HG02943 (cell line): ENCODE measurements at regions not wholly inside any gene's neighbourhood (a gene's known extent, or its start where the extent isn't known, plus 50 kb on each side); places are given as distances from the start of the nearest gene placed in this dataset.
"Not testable (repeated sequence)": the region's sequence is repeated elsewhere in the genome, so short reads cannot be mapped to it uniquely, and the experiment has no call there.

Experiments used
- ATAC-seq: cut with Tn5 transposase; IDR thresholded peaks from one replicate; pipeline ENCODE4 v1.9.1; 2021; ENCODE audit warnings: mild to moderate bottlenecking, low read depth, moderate library complexity; ENCODE audit not compliant: unreplicated experiment

DNA sequence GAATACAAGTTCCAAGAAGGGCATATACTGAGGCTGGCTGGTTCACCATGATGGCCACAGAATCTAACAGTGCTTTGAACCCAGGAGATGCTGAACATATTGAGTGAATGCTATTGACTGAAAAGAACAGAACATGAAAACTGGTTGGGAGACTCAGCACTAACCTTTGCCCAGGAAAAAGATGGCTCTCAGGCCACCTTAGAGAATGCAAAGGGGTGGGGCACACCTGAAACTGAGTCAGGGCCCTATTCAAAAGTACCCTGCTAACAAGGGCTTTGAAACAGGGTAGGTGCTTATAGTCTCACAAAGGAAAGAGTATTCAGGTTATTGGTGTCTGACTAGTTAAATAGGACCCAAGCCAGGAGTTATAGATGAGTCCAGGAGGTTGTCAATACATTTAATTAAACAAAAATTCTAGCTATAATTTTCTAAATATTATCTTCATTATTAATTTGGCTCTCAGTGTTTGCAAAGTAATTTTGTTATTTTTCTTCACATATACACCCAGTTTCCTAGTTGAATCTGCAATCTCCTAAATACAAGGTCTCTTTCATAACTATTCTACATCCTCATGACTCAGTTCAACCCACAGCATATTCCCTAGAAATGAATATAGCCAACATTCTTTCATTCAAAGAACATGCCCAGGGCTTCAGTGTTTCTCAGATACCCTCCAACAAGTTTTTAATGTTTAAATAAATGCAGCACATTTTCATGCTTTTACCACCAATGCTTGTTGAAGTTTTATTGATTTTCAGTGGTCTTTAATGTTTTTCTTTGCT lies 144.2 kb upstream of the RAPGEF2 start:
- ATAC-seq, result no peak

GRCh38 chr4:158962393-158962792 lies 140.5 kb upstream of the RAPGEF2 start:
- no peak for ATAC-seq

- ATAC-seq, result not testable (repeated sequence)
Observed at GRCh38 chr4:158963282-158963681, 139.6 kb upstream of the RAPGEF2 start.

- no peak for ATAC-seq
Observed at GRCh38 chr4:158964114-158964727, 138.7 kb upstream of the RAPGEF2 start.

GRCh38 chr4:158964728-158965124 lies 138.2 kb upstream of the RAPGEF2 start:
- no peak for ATAC-seq

GRCh38 chr4:158965226-158965625 lies 137.7 kb upstream of the RAPGEF2 start:
- no peak for ATAC-seq

DNA sequence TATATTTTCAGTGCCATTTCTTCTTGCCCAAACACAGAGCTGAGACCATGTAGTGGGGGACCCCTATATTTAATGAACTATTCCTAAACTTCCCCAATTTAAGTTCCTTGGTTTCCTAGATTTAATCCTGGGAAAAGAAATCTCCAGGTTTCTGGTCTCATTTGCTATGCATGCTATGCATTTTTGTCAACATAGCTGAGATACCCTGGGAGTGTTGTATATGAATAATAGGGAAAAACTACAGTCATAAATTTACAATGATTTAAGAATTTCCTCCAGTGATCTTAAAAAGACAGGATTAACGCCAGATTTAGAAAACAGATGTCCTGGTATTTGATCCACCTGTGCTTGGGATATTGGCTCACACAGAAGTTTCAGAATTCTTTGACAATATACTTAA lies 136.8 kb upstream of the RAPGEF2 start:
- ATAC-seq, result no peak

DNA sequence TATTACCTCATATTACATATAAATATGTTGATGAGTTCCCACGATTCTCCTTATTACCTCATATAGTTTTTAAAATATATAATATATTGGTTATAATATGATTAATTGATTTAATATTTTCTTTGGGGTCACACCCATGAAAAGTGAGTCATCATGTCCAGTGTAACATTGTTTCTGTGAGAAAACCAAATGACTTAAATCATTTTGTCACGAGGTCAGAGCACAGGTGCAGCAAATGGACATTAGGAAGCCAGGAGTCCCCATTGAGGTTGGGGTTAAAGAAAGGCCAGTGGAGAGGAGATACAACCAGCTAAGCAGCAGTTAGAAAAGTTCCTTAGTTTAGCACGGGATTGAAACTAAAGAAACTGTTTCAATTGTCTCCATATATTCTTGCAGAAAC lies 133.9 kb upstream of the RAPGEF2 start:
- no peak for ATAC-seq

GRCh38 chr4:158970812-158971211 lies 132.1 kb upstream of the RAPGEF2 start:
- ATAC-seq, result no peak

DNA sequence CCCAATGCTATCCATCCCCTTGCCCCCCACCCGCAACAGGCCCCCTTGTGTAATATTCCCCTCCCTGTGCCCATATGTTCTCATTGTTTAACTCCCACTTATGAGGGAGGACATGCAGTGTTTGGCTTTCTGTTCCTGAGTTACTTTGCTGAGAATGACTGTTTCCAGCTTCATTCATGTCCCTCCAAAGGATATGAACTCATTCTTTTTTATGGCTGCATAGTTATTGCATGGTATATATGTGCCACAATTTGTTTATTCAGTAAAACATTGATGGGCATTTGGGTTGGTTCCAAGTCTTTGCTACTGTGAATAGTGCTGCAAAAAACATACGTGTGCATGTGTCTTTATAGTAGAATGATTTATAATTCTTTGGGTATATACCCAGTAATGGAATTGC lies 128.4 kb upstream of the RAPGEF2 start:
- not testable (repeated sequence) for ATAC-seq

GRCh38 chr4:158980711-158981110 lies 122.2 kb upstream of the RAPGEF2 start:
- not testable (repeated sequence) for ATAC-seq

GRCh38 chr4:158991534-158992155 lies 111.2 kb upstream of the RAPGEF2 start:
- no peak for ATAC-seq

GRCh38 chr4:158993891-158994290 lies 109.0 kb upstream of the RAPGEF2 start:
- no peak for ATAC-seq

DNA sequence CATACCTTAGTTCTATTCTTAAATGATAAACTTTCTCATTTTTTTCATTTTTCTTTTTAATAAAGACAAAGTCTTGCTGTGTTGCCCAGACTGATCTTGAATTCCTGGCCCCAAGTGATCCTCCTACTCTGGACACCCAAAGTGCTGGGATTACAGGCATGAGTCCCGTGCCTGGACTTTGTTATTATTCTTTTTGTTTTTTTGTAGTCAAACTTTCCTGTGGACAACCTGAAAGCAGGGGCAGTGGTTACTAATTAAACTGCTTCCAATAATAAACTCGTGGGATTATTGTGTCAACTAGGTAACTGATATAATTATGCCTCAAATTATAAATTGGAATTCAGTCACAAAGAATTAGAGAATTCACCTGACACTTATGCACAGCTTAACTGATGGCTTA lies 107.8 kb upstream of the RAPGEF2 start:
- no peak for ATAC-seq

DNA sequence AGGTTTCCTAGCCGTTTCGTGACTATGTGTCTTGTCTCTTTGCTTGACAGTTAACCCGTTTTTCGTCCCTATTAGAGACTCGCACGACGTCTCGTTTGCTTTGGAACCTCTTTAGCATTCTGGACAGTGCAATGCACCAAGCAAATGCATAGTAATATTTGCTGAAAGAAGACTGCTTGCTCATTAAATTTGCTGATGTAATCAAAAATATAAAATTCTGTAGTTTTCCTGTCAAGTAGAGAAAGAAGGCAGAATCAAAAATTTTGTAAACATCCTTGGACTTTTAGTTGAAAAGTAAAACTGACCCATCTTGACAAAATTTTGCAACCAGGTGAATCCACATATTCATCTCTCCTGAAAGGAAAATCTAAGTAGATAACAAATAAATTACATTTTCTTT lies 106.9 kb upstream of the RAPGEF2 start:
- ATAC-seq, result no peak

- ATAC-seq, result no peak
Observed at GRCh38 chr4:158996669-158997074, 106.2 kb upstream of the RAPGEF2 start.

DNA sequence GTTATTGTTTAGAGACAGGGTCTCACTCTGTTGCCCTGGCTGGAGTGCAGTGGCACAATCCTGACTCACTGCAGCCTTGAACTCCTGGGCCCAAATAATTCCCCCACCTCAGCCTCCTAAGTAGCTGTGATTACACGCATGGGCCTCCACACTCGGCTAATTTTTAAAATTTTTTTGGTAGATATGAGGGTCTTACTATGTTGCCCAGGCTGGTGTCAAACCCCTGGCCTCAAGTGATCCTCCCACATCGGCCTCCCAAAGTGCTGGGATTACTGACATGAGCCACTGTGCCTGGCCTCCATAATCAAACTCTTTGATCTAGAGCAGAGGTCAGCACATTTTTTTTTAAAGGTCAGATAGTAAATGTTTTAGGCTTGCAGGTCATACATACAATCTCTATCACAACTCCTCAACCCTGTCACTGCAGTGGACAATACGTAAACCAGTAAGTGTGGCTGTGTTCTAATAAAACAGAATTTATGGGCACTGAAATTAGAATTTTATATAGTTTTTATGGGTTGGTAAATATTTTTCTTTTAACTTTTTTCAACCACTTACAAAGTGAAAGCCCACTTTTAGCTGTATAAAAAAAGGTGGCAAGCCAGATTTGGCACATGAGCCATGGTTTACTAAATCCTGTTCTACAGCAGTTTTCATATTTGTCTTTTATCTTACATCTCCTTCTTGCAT lies 105.1 kb upstream of the RAPGEF2 start:
- no peak for ATAC-seq

- no peak for ATAC-seq
Observed at GRCh38 chr4:158998624-158999023, 104.3 kb upstream of the RAPGEF2 start.

DNA sequence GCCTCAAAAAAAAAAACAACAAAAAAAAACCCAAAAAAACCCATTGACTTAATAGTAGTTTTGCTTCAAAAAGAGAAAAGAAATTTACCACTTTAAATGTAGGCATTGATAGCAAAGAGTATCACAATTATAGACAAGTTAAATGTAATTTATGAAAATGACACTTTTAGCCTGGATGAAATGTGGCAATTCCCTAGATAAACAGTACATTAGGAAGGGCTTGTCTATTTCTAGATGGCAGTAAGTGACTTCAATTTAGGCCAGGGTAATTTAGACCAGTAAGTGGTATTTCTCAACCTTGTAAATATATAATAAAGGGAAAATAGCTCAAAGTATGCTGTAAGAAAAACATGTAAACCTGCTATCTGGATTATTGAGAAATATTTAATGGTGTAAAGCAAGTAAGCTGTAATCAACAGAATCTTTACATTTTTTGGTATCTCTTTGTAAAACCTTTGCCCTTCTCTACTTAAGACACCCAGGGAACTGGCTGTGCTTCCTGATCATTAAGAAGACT lies 103.7 kb upstream of the RAPGEF2 start:
- no peak for ATAC-seq

DNA sequence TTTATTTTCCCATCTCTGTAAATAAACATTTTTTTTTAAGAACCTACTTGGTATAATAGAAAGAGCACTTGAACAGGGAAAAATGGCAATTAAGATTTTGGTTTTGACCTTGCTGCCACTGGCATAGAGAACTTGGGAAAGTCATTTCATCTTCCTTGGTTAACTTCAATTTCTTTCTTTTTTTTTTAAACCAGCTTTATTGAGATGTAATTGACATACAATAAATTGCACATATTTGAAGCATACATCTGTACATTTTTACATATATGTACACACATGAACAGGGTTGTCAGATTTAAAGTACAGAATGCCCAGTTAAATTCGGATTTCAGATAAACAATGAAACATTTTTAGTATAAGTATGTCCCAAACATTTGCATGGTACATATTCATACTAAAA lies 103.0 kb upstream of the RAPGEF2 start:
- no peak for ATAC-seq

DNA sequence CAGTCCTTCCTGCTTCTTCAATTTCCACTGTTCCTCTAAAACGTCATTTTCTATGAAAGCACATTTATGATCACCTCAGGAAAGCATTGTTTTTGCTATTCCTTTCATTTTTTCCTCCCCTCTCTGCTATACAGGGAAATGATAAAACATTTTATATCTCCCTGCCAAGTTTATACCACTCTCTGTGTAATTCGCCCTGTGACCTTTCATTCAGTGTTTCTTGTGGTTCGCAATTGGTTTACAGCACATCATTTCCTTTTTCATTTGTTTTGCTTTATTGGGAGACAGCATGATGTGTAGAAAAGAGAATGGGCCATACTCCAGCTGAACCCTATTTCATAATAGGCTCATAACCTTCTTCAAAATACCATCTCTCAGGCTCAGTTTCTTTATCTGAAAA lies 99.9 kb upstream of the RAPGEF2 start:
- no peak for ATAC-seq
